ENCODE measurements at regions not wholly inside any gene's neighbourhood (a gene's known extent, or its start where the extent isn't known, plus 50 kb on each side); places are given as distances from the start of the nearest gene placed in this dataset.

DNA sequence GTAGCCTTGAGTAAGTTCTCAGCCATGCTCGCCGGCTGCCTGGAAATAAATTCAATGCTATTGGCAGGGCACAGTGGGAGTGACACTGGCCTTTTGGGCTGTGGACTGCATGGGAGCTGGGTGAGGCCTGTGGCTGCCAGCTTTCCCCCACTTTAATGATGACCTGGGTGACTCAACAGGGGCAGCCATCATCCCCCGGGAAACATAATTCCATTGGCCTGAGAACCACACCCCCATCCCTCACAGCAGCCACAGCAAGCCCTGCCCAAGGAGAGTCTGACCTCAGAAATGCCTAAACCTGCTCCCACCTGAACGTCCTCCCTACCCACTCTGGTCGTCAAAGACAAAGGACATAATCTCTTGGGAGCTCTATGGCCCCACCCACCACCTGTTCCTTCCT is 384.0 kb downstream of the LTN1 start:
- no peak for ATAC-seq
- no peak overlapping the region for H3K27ac ChIP-seq (ENCODE audit: low read depth)
- no peak overlapping the region for H3K4me3 Mint-ChIP-seq
- H3K27me3 ChIP-seq (ENCODE audit: insufficient read depth) = no peaks in the 10 kb centered on the region
- H3K9me3 Mint-ChIP-seq = no peaks in the 10 kb centered on the region; the same call in 2 of the 3 replicates
- H3K36me3 Mint-ChIP-seq (ENCODE audit: low read depth) = peaks cover 7% of the 10 kb centered on the region; the same call in 2 of the 3 replicates
- H3K9me2 ChIP-seq (ENCODE audit: insufficient read depth) = peaks cover 14% of the 10 kb centered on the region; the same call in 1 of the 2 replicates
- TF ChIP-seq, protein P1, sequence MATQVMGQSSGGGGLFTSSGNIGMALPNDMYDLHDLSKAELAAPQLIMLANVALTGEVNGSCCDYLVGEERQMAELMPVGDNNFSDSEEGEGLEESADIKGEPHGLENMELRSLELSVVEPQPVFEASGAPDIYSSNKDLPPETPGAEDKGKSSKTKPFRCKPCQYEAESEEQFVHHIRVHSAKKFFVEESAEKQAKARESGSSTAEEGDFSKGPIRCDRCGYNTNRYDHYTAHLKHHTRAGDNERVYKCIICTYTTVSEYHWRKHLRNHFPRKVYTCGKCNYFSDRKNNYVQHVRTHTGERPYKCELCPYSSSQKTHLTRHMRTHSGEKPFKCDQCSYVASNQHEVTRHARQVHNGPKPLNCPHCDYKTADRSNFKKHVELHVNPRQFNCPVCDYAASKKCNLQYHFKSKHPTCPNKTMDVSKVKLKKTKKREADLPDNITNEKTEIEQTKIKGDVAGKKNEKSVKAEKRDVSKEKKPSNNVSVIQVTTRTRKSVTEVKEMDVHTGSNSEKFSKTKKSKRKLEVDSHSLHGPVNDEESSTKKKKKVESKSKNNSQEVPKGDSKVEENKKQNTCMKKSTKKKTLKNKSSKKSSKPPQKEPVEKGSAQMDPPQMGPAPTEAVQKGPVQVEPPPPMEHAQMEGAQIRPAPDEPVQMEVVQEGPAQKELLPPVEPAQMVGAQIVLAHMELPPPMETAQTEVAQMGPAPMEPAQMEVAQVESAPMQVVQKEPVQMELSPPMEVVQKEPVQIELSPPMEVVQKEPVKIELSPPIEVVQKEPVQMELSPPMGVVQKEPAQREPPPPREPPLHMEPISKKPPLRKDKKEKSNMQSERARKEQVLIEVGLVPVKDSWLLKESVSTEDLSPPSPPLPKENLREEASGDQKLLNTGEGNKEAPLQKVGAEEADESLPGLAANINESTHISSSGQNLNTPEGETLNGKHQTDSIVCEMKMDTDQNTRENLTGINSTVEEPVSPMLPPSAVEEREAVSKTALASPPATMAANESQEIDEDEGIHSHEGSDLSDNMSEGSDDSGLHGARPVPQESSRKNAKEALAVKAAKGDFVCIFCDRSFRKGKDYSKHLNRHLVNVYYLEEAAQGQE (IDR thresholded peaks at IDR 0.05; ENCODE audit: unreplicated experiment) = no peak
- TF ChIP-seq, protein P2, sequence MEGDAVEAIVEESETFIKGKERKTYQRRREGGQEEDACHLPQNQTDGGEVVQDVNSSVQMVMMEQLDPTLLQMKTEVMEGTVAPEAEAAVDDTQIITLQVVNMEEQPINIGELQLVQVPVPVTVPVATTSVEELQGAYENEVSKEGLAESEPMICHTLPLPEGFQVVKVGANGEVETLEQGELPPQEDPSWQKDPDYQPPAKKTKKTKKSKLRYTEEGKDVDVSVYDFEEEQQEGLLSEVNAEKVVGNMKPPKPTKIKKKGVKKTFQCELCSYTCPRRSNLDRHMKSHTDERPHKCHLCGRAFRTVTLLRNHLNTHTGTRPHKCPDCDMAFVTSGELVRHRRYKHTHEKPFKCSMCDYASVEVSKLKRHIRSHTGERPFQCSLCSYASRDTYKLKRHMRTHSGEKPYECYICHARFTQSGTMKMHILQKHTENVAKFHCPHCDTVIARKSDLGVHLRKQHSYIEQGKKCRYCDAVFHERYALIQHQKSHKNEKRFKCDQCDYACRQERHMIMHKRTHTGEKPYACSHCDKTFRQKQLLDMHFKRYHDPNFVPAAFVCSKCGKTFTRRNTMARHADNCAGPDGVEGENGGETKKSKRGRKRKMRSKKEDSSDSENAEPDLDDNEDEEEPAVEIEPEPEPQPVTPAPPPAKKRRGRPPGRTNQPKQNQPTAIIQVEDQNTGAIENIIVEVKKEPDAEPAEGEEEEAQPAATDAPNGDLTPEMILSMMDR (conservative IDR thresholded peaks at IDR 0.05; ENCODE audit: low read depth in 2 of 2) = no peak
- TF ChIP-seq STAT1 (IDR thresholded peaks at IDR 0.05; ENCODE audit: unreplicated experiment) = no peak
- no peak for TF ChIP-seq JUNB (IDR thresholded peaks at IDR 0.05; ENCODE audit: unreplicated experiment)
- TF ChIP-seq, protein P3, sequence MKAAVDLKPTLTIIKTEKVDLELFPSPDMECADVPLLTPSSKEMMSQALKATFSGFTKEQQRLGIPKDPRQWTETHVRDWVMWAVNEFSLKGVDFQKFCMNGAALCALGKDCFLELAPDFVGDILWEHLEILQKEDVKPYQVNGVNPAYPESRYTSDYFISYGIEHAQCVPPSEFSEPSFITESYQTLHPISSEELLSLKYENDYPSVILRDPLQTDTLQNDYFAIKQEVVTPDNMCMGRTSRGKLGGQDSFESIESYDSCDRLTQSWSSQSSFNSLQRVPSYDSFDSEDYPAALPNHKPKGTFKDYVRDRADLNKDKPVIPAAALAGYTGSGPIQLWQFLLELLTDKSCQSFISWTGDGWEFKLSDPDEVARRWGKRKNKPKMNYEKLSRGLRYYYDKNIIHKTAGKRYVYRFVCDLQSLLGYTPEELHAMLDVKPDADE (IDR thresholded peaks at IDR 0.05) = no peak
- TF ChIP-seq, protein P4, sequence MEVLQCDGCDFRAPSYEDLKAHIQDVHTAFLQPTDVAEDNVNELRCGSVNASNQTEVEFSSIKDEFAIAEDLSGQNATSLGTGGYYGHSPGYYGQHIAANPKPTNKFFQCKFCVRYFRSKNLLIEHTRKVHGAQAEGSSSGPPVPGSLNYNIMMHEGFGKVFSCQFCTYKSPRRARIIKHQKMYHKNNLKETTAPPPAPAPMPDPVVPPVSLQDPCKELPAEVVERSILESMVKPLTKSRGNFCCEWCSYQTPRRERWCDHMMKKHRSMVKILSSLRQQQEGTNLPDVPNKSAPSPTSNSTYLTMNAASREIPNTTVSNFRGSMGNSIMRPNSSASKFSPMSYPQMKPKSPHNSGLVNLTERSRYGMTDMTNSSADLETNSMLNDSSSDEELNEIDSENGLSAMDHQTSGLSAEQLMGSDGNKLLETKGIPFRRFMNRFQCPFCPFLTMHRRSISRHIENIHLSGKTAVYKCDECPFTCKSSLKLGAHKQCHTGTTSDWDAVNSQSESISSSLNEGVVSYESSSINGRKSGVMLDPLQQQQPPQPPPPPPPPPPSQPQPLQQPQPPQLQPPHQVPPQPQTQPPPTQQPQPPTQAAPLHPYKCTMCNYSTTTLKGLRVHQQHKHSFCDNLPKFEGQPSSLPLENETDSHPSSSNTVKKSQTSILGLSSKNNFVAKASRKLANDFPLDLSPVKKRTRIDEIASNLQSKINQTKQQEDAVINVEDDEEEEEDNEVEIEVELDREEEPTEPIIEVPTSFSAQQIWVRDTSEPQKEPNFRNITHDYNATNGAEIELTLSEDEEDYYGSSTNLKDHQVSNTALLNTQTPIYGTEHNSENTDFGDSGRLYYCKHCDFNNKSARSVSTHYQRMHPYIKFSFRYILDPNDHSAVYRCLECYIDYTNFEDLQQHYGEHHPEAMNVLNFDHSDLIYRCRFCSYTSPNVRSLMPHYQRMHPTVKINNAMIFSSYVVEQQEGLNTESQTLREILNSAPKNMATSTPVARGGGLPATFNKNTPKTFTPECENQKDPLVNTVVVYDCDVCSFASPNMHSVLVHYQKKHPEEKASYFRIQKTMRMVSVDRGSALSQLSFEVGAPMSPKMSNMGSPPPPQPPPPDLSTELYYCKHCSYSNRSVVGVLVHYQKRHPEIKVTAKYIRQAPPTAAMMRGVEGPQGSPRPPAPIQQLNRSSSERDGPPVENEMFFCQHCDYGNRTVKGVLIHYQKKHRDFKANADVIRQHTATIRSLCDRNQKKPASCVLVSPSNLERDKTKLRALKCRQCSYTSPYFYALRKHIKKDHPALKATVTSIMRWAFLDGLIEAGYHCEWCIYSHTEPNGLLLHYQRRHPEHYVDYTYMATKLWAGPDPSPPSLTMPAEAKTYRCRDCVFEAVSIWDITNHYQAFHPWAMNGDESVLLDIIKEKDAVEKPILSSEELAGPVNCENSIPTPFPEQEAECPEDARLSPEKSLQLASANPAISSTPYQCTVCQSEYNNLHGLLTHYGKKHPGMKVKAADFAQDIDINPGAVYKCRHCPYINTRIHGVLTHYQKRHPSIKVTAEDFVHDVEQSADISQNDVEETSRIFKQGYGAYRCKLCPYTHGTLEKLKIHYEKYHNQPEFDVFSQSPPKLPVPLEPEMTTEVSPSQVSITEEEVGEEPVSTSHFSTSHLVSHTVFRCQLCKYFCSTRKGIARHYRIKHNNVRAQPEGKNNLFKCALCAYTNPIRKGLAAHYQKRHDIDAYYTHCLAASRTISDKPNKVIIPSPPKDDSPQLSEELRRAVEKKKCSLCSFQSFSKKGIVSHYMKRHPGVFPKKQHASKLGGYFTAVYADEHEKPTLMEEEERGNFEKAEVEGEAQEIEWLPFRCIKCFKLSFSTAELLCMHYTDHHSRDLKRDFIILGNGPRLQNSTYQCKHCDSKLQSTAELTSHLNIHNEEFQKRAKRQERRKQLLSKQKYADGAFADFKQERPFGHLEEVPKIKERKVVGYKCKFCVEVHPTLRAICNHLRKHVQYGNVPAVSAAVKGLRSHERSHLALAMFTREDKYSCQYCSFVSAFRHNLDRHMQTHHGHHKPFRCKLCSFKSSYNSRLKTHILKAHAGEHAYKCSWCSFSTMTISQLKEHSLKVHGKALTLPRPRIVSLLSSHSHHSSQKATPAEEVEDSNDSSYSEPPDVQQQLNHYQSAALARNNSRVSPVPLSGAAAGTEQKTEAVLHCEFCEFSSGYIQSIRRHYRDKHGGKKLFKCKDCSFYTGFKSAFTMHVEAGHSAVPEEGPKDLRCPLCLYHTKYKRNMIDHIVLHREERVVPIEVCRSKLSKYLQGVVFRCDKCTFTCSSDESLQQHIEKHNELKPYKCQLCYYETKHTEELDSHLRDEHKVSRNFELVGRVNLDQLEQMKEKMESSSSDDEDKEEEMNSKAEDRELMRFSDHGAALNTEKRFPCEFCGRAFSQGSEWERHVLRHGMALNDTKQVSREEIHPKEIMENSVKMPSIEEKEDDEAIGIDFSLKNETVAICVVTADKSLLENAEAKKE (CRISPR knock-in tag; IDR thresholded peaks at IDR 0.05) = no peak
- no peak for TF ChIP-seq NANOG (IDR thresholded peaks at IDR 0.05; ENCODE audit: borderline replicate concordance)
- no peak for TF ChIP-seq CREB1 (CRISPR knock-in tag; IDR thresholded peaks at IDR 0.05; ENCODE audit: low read depth)
- TF ChIP-seq EZH2phosphoT487 (IDR thresholded peaks at IDR 0.05; ENCODE audit: unreplicated experiment) = no peak
- TF ChIP-seq ZNF331 (CRISPR knock-in tag; IDR thresholded peaks at IDR 0.05; ENCODE audit: low read depth) = no peak
- no peak for TF ChIP-seq EZH2 (IDR thresholded peaks at IDR 0.05; ENCODE audit: low read depth, unreplicated experiment)
- no peak for TF ChIP-seq POLR2AphosphoS5 (IDR thresholded peaks at IDR 0.05; ENCODE audit: low read depth)
- TF ChIP-seq ZNF114 (CRISPR knock-in tag; IDR thresholded peaks at IDR 0.05) = no peak
- peak overlapping the region; percentile 57; the same call in 1 of the 2 replicates for H3K27ac Mint-ChIP-seq
- no peak for DNase-seq (ENCODE audit: low spot score)
- no peak overlapping the region for H3K4me2 ChIP-seq
- H3K4me3 ChIP-seq = no peak overlapping the region
- peaks cover 2% of the 10 kb centered on the region for H3K27me3 Mint-ChIP-seq (ENCODE audit: insufficient read depth, low read depth, poor library complexity)
- H3K79me2 ChIP-seq (replicated peaks; ENCODE audit: insufficient read depth) = no peaks in the 10 kb centered on the region
- no peaks in the 10 kb centered on the region for H4K20me1 ChIP-seq (replicated peaks; ENCODE audit: insufficient read depth)
- no peak overlapping the region for H2AFZ ChIP-seq
- no peaks in the 10 kb centered on the region for H3K4me1 Mint-ChIP-seq
- no peaks in the 10 kb centered on the region for H3K36me3 ChIP-seq (ENCODE audit: insufficient read depth)
- no peaks in the 10 kb centered on the region for H3K4me1 ChIP-seq (ENCODE audit: insufficient read depth)
- no peaks in the 10 kb centered on the region for H3F3A ChIP-seq (replicated peaks; ENCODE audit: low read depth)

All from GM23338 (cell line).